Activated naive CD4-positive, alpha-beta T cell treated with anti-CD3 and anti-CD28 coated beads, Interleukin-2, amount 10 ng/mL, durations not matched to agents 7 days and 5 days (primary cell): ENCODE measurements at regions not wholly inside any gene's neighbourhood (a gene's known extent, or its start where the extent isn't known, plus 50 kb on each side); places are given as distances from the start of the nearest gene placed in this dataset.

Experiments
- CTCF ChIA-PET: fragments of 350-600 bp; sonication (Branson Sonifier 250); formaldehyde crosslinking; loops from one replicate; lab custom pipeline; 2021; ENCODE audit warnings: antibody characterized with exemption; lab: Charles Lee
- DNase-seq: peaks from one replicate; pipeline ENCODE4 v3.0.0-alpha.2; 2020
- H3K27ac Mint-ChIP-seq: one replicate; pipeline ENCODE4 v1.8.0; 2021; ENCODE audit warnings: mild to moderate bottlenecking, moderate library complexity, mixed read lengths
- H3K27me3 Mint-ChIP-seq: one replicate; pipeline ENCODE4 v1.8.0; 2021; ENCODE audit warnings: mild to moderate bottlenecking, mixed read lengths
- H3K36me3 Mint-ChIP-seq: one replicate; pipeline ENCODE4 v1.8.0; 2021; ENCODE audit warnings: mixed read lengths
- H3K4me1 Mint-ChIP-seq: one replicate; pipeline ENCODE4 v1.8.0; 2021; ENCODE audit warnings: mixed read lengths
- H3K4me3 Mint-ChIP-seq: one replicate; pipeline ENCODE4 v1.8.0; 2021; ENCODE audit warnings: mild to moderate bottlenecking, moderate library complexity, mixed read lengths
- H3K9me3 Mint-ChIP-seq: one replicate; pipeline ENCODE4 v1.8.0; 2021; ENCODE audit warnings: mixed read lengths

DNA sequence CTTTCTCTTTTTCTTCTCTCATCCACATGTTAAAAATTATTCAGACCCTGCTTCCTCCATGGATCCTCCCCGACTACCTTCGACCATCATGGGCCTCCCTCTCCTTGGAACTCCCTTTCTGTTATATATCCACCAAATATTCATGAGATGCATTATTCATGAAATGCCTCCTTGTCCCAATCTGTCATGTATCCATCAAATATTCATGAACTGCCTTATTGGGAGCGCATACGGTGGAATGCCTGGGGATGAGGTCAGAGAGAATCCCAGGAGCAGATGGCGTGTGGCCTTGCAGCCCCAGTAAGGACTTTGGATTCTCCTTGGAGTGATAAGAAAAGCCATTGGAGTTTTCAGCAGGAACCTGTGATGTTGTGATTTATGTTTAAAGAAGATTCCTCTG lies 97.0 kb downstream of the NRN1 start:
- Mint-ChIP-seq H3K4me1 (no peaks in the 10 kb centered on the region), H3K36me3 (no peaks in the 10 kb centered on the region), H3K27me3 (peaks cover 8% of the 10 kb centered on the region), H3K4me3 (no peak overlapping the region), H3K27ac (no peak overlapping the region), H3K9me3 (no peaks in the 10 kb centered on the region)
- no peak for DNase-seq
- CTCF ChIA-PET: no interaction called here

DNA sequence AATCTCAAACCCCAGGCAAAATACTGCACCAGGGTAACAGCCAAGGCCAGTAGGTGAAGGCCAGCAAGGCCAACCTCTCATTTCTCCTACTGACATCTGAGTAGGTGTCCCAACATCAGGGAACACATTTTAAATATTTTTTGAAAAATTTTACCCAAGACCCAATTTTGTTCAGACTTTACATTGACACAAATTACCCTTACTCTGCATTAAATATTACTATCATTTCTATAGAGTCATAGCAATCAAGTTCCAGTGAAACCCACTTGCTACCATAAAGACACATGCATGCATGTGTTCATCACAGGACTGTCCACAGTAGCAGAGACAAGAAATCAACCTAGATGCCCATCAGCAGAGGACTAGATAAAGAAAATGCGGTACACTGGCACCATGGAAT lies 99.9 kb downstream of the NRN1 start:
- CTCF ChIA-PET: no interaction called here
- H3K4me1 Mint-ChIP-seq: no peaks in the 10 kb centered on the region
- DNase-seq: no peak

DNA sequence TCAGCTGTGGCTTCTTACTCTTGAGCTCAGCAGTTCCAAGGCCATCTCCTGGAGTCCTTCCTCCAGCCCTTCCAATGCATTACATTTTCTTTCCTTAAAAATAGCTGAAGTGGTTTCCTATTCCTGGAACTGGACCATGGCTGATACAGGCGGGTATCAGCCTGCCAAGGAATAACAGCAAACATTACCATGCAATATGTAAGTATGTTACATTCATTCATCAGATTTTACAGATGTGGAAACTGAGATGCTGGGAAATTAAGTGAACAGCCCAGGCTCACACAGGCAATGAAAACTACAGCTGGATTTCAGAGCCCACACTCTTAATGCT lies 100.4 kb downstream of the NRN1 start:
- Mint-ChIP-seq H3K4me3 (no peak overlapping the region), H3K9me3 (no peaks in the 10 kb centered on the region), H3K4me1 (no peaks in the 10 kb centered on the region), H3K36me3 (no peaks in the 10 kb centered on the region), H3K27me3 (peaks cover 8% of the 10 kb centered on the region), H3K27ac (no peak overlapping the region)
- no peak for DNase-seq
- CTCF ChIA-PET: no interaction called here

More for the DNA sequence above, 99.9 kb downstream of the NRN1 start:
- peaks cover 8% of the 10 kb centered on the region for H3K27me3 Mint-ChIP-seq
- H3K9me3 Mint-ChIP-seq: no peaks in the 10 kb centered on the region
- H3K27ac Mint-ChIP-seq: no peak overlapping the region
- H3K4me3 Mint-ChIP-seq: no peak overlapping the region
- H3K36me3 Mint-ChIP-seq: no peaks in the 10 kb centered on the region

DNA sequence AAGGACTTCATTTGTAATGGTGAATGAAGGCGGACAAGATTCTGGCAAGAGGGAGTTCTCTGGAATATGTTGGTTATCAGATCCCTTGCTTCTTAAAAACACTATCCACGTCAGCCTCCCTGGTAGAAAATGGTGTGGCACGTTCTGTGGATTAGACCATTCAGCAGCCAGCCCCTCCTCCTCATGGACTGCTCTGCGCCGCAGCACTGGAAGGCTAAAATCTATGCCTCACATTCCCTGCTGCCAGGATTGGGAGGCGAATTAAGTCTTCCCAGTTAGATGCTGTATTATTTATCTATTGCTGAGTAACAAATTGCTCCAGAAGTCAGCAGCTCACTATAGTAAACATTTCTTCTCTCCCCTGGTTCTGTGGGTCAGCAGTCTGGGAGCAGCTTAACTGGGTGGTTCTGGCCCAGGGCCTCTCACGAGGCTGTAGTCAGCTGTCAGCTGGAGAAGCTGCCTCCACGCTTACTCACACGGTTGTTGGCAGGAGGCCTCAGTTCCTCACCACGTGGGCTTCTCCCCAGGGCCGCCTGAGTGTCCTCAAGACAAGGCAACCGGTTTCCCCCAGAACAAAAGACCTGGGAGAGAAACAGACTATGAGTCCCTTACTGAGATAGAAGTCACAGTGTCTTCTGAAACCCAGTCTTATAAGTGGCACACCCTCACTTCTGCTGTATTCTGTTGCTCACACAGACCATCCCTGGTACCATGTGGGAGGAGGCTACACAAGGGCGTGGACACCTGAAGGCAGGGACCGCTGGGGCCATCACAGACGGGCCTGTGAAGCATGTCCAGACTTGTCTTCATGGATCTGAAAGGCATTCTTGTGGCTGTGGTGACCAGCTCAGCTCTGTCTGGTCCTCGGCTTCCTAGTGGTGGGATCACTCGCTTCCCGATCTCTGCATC lies 101.0 kb downstream of the NRN1 start:
- no peak for DNase-seq
- H3K4me1 Mint-ChIP-seq: no peaks in the 10 kb centered on the region
- H3K27me3 Mint-ChIP-seq: peaks cover 8% of the 10 kb centered on the region
- no peaks in the 10 kb centered on the region for H3K36me3 Mint-ChIP-seq
- no peak overlapping the region for H3K27ac Mint-ChIP-seq
- H3K4me3 Mint-ChIP-seq: no peak overlapping the region
- H3K9me3 Mint-ChIP-seq: no peaks in the 10 kb centered on the region
- CTCF ChIA-PET: no interaction called here

DNA sequence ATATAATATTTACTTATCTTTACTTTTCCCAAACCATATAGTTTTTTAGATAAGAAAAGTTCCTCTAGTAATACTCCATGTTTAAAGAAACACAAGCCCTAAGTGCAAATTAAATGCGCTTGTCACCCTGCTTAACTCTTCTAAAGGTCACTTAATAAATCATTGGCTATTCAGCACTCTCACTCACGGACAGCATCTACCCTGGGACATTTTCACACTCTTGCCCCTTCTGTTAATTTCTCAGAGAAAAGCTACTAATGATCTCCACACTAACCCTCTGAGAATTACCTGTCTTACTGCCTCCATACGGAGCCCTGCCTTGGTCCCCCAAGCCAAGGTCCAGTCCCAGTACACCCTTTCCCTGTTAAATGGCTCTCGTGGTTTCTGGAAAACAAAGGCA lies 102.2 kb downstream of the NRN1 start:
- H3K27me3 Mint-ChIP-seq: peaks cover 12% of the 10 kb centered on the region
- no peaks in the 10 kb centered on the region for H3K9me3 Mint-ChIP-seq
- CTCF ChIA-PET: no interaction called here
- no peak overlapping the region for H3K4me3 Mint-ChIP-seq
- no peaks in the 10 kb centered on the region for H3K36me3 Mint-ChIP-seq
- no peak for DNase-seq
- H3K27ac Mint-ChIP-seq: no peak overlapping the region
- peaks cover 5% of the 10 kb centered on the region for H3K4me1 Mint-ChIP-seq

DNA sequence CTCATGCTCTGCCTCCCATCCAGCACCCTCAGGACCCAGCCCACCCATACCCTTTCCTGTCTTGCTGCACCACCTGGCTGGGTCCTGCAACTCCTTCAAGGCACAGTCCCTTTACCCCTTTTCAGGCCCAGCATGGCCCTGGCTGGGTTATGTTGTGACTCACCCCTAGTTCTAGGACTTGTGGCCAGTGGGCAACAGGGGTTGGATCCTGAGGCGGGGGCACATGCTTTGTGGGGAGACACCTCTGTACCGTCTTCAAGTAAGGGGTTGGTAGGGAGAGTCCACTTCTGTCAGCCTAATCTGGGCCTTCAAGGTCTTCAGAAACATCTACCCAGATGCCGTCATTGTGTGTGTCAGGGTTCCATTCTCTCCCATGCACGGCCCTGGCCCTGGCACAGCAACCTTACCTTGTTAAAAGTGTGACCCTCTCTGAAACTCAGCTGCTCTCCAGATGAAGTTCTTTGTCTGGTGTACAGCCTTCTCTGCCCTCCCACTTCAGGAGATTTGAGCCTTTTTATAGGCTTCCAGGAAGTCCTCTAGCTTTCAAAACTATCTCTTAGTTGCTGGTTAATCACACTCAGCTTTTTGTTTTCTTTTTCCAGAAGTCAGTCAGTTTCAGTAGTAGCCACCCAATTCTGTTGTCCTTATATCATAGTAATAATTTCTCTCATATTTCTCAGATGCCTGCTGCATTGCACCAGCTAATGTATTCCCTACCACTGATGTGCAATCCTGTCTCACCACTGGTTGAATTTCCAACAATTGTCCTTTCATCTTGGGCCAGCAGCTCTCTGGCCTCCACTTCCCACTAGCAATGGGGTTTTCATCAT lies 107.3 kb downstream of the NRN1 start:
- CTCF ChIA-PET: interaction anchor here (0.8 kb wide), 1 partner anchor 102 kb away, joined by 3 read pairs; no protein-coding TSS in a partner anchor
- no peaks in the 10 kb centered on the region for H3K9me3 Mint-ChIP-seq
- H3K36me3 Mint-ChIP-seq: no peaks in the 10 kb centered on the region
- no peak overlapping the region for H3K4me3 Mint-ChIP-seq
- peaks cover 8% of the 10 kb centered on the region for H3K27me3 Mint-ChIP-seq
- peaks cover 10% of the 10 kb centered on the region for H3K4me1 Mint-ChIP-seq
- DNase-seq: no peak
- H3K27ac Mint-ChIP-seq: no peak overlapping the region

DNA sequence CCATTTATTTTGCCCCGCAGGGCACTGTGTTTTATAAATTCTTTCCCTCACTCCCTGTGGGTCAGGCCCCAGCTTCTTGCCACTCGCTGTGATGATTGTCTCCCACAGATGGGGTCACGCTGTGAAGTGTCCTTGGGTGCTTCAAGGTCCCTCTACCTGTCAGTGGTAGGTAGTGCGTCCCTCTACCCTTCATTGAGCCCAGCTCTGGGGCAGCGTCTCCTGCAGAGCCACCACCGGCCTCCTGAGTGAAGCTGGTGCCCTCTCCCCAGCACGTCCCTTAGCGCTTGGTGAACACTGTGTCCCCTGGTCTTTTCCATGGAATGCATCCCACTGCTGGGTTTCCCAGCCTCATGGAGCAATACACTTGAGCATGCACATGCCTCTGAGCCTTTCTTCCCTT lies 108.2 kb downstream of the NRN1 start:
- H3K27ac Mint-ChIP-seq: no peak overlapping the region
- CTCF ChIA-PET: no interaction called here
- no peak for DNase-seq
- H3K36me3 Mint-ChIP-seq: no peaks in the 10 kb centered on the region
- H3K4me3 Mint-ChIP-seq: no peak overlapping the region
- H3K27me3 Mint-ChIP-seq: peaks cover 8% of the 10 kb centered on the region
- H3K4me1 Mint-ChIP-seq: peaks cover 10% of the 10 kb centered on the region
- H3K9me3 Mint-ChIP-seq: no peaks in the 10 kb centered on the region

DNA sequence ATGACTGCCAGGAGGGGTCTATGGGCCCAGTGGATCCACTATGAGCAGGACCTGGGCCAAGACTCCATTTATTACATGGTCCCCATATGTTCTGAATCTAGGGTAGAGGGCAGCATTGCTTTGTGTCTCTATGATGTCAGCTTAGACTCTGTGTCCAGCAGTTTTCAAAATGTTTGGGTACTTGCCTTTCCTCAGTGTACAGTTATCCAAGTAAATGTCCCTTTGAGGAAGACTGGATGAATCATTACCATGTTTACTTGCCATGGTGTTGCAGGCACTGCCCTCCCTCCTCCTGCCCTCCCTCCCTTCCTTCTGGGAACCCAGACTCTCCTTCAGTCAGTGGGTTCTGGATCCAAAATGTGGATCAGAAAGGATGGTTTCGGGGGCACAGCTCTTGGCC lies 108.6 kb downstream of the NRN1 start:
- no peaks in the 10 kb centered on the region for H3K36me3 Mint-ChIP-seq
- no peak overlapping the region for H3K27ac Mint-ChIP-seq
- no peak overlapping the region for H3K4me3 Mint-ChIP-seq
- H3K4me1 Mint-ChIP-seq: peaks cover 10% of the 10 kb centered on the region
- no peak for DNase-seq
- H3K27me3 Mint-ChIP-seq: peaks cover 8% of the 10 kb centered on the region
- H3K9me3 Mint-ChIP-seq: no peaks in the 10 kb centered on the region
- CTCF ChIA-PET: no interaction called here

DNA sequence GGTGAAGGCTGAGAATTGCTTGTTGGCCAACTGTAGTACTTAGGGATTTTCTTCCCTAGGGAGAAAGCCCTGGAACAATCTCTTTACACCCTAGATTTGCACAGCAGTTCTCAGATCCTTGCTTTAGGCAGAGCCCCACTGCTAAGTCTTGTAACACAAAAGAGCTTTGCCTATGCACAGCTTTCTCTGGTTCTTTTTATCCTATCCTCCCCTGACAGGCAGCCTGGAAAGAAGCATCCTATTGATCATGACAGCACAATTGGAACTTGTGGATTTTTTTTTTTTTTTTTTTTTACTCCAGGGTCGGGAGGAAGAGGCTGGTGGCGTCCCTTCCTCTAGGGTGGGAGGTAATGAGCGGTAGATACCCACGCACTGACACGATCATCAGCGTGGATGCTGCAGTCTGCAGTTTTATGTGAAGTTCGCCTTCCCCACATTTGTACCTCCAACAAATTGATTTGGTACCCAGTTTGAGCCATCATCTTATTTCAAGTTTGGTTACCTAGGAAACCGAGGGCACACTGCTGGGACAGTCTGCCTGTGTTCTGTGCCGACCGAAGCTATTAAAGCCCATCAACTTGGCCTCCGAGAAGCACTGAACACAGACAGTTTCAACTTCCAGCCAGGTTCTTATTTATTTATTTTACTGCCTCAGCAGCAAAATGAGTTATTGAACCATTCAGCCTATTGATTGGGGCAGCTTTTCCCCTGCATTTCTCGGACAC lies 110.1 kb downstream of the NRN1 start:
- CTCF ChIA-PET: no interaction called here

DNA sequence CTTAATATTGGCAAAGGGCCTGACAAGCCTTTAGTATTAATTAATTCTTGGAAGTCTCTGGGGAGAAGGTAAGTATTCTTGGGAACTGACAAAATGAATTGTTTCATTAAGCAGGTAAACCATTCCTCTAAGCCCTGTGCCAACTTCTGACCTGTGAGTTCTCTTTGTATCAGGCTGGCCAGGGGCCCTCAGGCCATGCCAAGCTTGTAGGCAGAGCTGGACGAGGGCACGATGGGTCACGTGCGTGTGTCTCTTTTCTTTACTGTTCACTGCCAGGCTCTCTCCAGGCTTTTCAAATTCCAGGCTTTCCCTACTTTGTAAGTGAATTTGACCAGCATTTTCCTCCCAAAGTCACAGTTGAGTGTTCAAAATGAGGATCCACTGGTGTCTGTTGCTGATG lies 112.4 kb downstream of the NRN1 start:
- peaks cover 10% of the 10 kb centered on the region for H3K4me1 Mint-ChIP-seq
- CTCF ChIA-PET: no interaction called here
- H3K27me3 Mint-ChIP-seq: peaks cover 8% of the 10 kb centered on the region
- H3K27ac Mint-ChIP-seq: no peak overlapping the region
- no peaks in the 10 kb centered on the region for H3K9me3 Mint-ChIP-seq
- no peak overlapping the region for H3K4me3 Mint-ChIP-seq
- H3K36me3 Mint-ChIP-seq: no peaks in the 10 kb centered on the region
- DNase-seq: no peak

More for the DNA sequence above, 110.1 kb downstream of the NRN1 start:
- no peak for DNase-seq
- Mint-ChIP-seq H3K4me3 (no peak overlapping the region), H3K27ac (no peak overlapping the region), H3K36me3 (no peaks in the 10 kb centered on the region), H3K4me1 (peaks cover 17% of the 10 kb centered on the region), H3K9me3 (no peaks in the 10 kb centered on the region), H3K27me3 (peaks cover 12% of the 10 kb centered on the region)

DNA sequence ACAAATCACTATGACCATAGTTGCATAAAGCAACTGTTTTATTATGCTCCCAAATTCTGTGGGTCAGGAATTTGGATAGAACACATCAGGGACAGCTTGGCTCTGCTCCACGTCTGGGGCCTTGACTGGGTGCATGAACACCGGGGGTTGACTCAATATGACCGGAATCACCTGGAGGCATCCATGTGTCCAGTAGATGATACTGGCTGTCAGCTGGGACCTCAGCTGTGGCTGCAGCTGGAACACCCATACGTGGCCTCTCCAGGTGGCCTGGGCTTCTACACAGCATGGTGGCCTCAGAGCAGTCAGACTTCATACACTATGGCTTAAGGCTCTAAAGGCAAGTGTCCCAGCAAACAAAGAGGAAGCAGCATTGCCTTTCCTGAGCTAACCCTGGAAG lies 113.4 kb downstream of the NRN1 start:
- H3K9me3 Mint-ChIP-seq: no peaks in the 10 kb centered on the region
- H3K4me1 Mint-ChIP-seq: peaks cover 7% of the 10 kb centered on the region
- no peak overlapping the region for H3K4me3 Mint-ChIP-seq
- H3K27ac Mint-ChIP-seq: no peak overlapping the region
- DNase-seq: no peak
- H3K36me3 Mint-ChIP-seq: no peaks in the 10 kb centered on the region
- peaks cover 8% of the 10 kb centered on the region for H3K27me3 Mint-ChIP-seq
- CTCF ChIA-PET: no interaction called here

DNA sequence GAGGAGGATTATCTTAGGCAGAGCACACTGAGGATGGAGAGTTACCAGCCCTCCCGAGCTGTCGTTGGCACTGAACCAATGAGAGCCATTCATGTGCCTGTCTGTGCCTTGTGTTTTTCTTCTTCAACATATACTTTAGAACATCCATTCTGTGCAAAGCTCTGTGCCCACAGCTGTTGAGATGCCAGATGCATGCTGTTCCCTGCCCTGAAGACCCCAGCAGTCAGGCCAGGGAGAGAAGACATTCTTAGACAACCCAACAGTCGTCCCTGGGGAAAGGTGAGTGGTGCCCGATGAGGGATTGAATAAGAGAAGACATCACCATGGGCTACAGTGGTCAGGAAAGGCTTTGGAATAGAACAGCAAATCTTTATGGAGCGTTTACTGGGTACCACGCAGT lies 114.1 kb downstream of the NRN1 start:
- DNase-seq: no peak
- Mint-ChIP-seq H3K9me3 (no peaks in the 10 kb centered on the region), H3K27me3 (peaks cover 8% of the 10 kb centered on the region), H3K27ac (peak overlapping the region; percentile 95), H3K4me3 (peak overlapping the region; percentile 79), H3K4me1 (peaks cover 7% of the 10 kb centered on the region), H3K36me3 (no peaks in the 10 kb centered on the region)
- CTCF ChIA-PET: interaction anchor here (0.8 to 1.6 kb wide), 3 partner anchors 228 to 421 kb away, joined by 3 read pairs; no protein-coding TSS in a partner anchor

DNA sequence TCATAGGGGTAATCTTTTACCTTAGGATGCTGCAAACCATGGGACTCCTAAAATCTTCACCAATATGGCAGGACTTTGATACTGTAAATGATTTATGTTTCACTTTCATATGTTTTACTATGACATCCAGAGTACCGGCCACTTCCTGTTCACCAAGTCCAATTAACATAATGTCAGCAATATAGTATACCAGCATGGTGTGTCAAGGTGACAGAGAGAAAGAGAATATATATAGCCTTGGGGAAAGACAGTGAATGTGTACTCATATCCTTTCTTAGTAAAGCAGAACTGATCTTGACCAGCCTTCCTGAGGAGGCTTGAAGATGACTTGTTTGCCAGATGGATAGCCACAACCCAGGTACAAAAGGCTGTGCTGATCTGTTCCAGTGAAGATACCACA lies 127.9 kb downstream of the NRN1 start:
- Mint-ChIP-seq H3K9me3 (peaks cover 13% of the 10 kb centered on the region), H3K4me1 (peaks cover 22% of the 10 kb centered on the region), H3K27ac (no peak overlapping the region), H3K27me3 (peaks cover 5% of the 10 kb centered on the region), H3K36me3 (peaks cover 6% of the 10 kb centered on the region), H3K4me3 (no peak overlapping the region)
- CTCF ChIA-PET: no interaction called here
- DNase-seq: no peak

DNA sequence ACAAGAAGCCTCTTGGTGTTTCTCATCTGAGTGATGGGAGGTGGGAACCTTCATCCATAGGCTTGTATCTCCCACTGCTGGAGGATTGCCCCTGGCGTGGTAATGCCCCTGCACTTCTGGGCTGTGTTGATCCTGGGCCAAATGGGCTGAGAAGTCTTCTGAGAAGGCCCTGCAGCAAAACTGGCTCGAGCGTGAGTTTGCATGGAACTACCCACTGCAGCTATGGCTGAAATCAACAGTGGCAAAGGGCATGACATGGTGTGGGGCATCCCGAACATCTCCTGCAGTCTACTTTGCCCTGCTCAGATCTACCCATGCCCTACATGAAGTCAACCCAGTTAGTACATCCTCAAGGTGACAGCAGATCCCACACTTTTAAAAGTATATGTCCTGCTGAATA lies 130.6 kb downstream of the NRN1 start:
- no peak overlapping the region for H3K27ac Mint-ChIP-seq
- H3K27me3 Mint-ChIP-seq: peaks cover 4% of the 10 kb centered on the region
- peaks cover 25% of the 10 kb centered on the region for H3K4me1 Mint-ChIP-seq
- H3K9me3 Mint-ChIP-seq: peaks cover 24% of the 10 kb centered on the region
- peaks cover 11% of the 10 kb centered on the region for H3K36me3 Mint-ChIP-seq
- CTCF ChIA-PET: no interaction called here
- DNase-seq: no peak
- H3K4me3 Mint-ChIP-seq: no peak overlapping the region
